Heart right ventricle (tissue), 16 donors: ENCODE measurements at regions not wholly inside any gene's neighbourhood (a gene's known extent, or its start where the extent isn't known, plus 50 kb on each side); places are given as distances from the start of the nearest gene placed in this dataset.
"Not testable (repeated sequence)": the region's sequence is repeated elsewhere in the genome, so short reads cannot be mapped to it uniquely, and the experiment has no call there.

Source experiments
- ATAC-seq, 8 donors: fragments of 200-7000 bp; cut with Tn5 transposase; one replicate each; pipeline ENCODE4 v1.9.1; 2020; ENCODE audit warnings: mild to moderate bottlenecking in 8 of 8, moderate library complexity in 8 of 8, moderate number of reproducible peaks in 1 of 8
- DNase-seq, 2 donors: peaks; one replicate each; pipeline ENCODE4 v3.0.0-alpha.2; 2020
- H3K27ac ChIP-seq, 10 donors: fragments of 200-600 bp; sonication (generic) in 2 of 10; one replicate each; pipeline versions ENCODE4 v1.5.0 to v1.8.0; 2020 to 2022; ENCODE audit warnings: mild to moderate bottlenecking in 3 of 10
- H3K27me3 ChIP-seq, 7 donors: fragments of 200-600 bp; one replicate each; pipeline ENCODE4 v1.8.0; 2021 to 2022; ENCODE audit warnings: mild to moderate bottlenecking in 2 of 7
- H3K36me3 ChIP-seq, 9 donors: fragments of 200-600 bp; sonication (generic) in 1 of 9; one replicate each; pipeline versions ENCODE4 v1.5.0 to v1.8.0; 2020 to 2022; ENCODE audit warnings: mild to moderate bottlenecking in 2 of 9
- H3K4me1 ChIP-seq, 9 donors: fragments of 200-600 bp; sonication (generic) in 1 of 9; one replicate each; pipeline versions ENCODE4 v1.5.0 to v1.8.0; 2020 to 2022; ENCODE audit warnings: mild to moderate bottlenecking in 4 of 9
- H3K4me3 ChIP-seq, 10 donors: fragments of 200-600 bp; sonication (generic) in 2 of 10; one replicate each; pipeline versions ENCODE4 v1.5.0 to v1.8.0; 2020 to 2022; ENCODE audit warnings: mild to moderate bottlenecking in 7 of 10, moderate library complexity in 2 of 10
- H3K9me3 ChIP-seq, 11 donors: fragments of 200-600 bp in 10 of 11; sonication (generic) in 2 of 11; one replicate each; pipeline versions ENCODE4 v1.5.0 to v1.8.0; 2013 to 2022; ENCODE audit warnings: mild to moderate bottlenecking in 2 of 11, control low read depth in 1 of 11, moderate library complexity in 1 of 11
- CTCF ChIP-seq, 9 donors: fragments of 200-600 bp; sonication (generic) in 2 of 9; IDR thresholded peaks; one replicate each; pipeline versions ENCODE4 v1.5.0 to v1.8.0; 2021 to 2022; ENCODE audit warnings: antibody characterized with exemption in 9 of 9, mild to moderate bottlenecking in 5 of 9, moderate library complexity in 1 of 9
- WGBS, 2 donors: extraction: QIAGEN DNeasy Blood & Tissue Kit; methylation state at CpG; one replicate each; pipeline ENCODE4 v1.1.7; 2013; ENCODE audit warnings: inconsistent platforms in 1 of 2; 5-methylcytosine and 5-hydroxymethylcytosine counted together
- intact Hi-C, 10 donors: fragments of 100-400 bp; cut with DNase I; formaldehyde crosslinking; loops; one replicate each; pipeline versions ENCODE4 v1.11.1 to v1.14.2; 2022
- donor health status: Arrhythmogenic right ventricular cardiomyopathy.
- donor health status: ischemic (EF 13 %, LVEDD 7.1; RV severe dilation, severe dysfunction).
- donor health status: healthy with polysubstance abuse.
- donor health status: DM: no; HTN: yes; CAD: no.
- donor health status: DM: no; HTN: no; CAD: no.
- donor health status: ischemic (EF 25% LVEDD 6.9; RV normal size, moderate dysfunction).
- donor health status: ischemic (EF 25% LVEDD 5.7; RV mildly dilated, moderate dysfunction).
- donor health status: healthy.
- donor health status: DM: yes; HTN: yes; CAD: no.
- donor health status: Ischemic cardiomyopathy.
- donor health status: ischemic (EF 35%, LVEDD 5.7; RV mildly dilated, moderate dysfunction).
- donor health status: nonischemic (EF 11% LVEDD 7.7; RV severe dilation, severe dysfunction).
- donor health status: DM: yes; HTN: yes; CAD: no.
- donor health status: PGD.
- donor health status: ischemic (EF 29% LVEDD 5.4; RV normal size, mild dysfunction).
- donor health status: nonischemic (EF 23%, LVEDD 6.1; RV moderate dilation, normal function).

GRCh38 chr6:85298553-85298952 is 151.3 kb upstream of the NT5E start:
- intact Hi-C loops, result no loop called here
- H3K9me3 ChIP-seq, result no peaks in the 10 kb centered on the region
- TF ChIP-seq CTCF (IDR thresholded peaks at IDR 0.05), result no peak
- no peak overlapping the region for H3K4me3 ChIP-seq
- H3K4me1 ChIP-seq, result no peaks in the 10 kb centered on the region
- DNase-seq (no peak), ATAC-seq (no peak)
- WGBS, 2 donors, result 50 to 84% methylated on average over 3 of the region's 3 CpGs
- H3K27ac ChIP-seq, result no peak overlapping the region
- H3K36me3 ChIP-seq, result no peaks in the 10 kb centered on the region
- H3K27me3 ChIP-seq, result no peaks in the 10 kb centered on the region

- H3K4me3 ChIP-seq, result no peak overlapping the region
- intact Hi-C loops, result no loop called here
- H3K27me3 ChIP-seq, result no peaks in the 10 kb centered on the region
- no peak for DNase-seq
- H3K9me3 ChIP-seq, result peaks cover 0 to 13% (median 0%) of the 10 kb centered on the region in 11 donors
- WGBS, 2 donors, result 85% methylated on average over 3 of the region's 3 CpGs
- no peaks in the 10 kb centered on the region for H3K4me1 ChIP-seq
- no peak for ATAC-seq
- H3K36me3 ChIP-seq, result no peaks in the 10 kb centered on the region
- no peak overlapping the region for H3K27ac ChIP-seq
- no peak for TF ChIP-seq CTCF (IDR thresholded peaks at IDR 0.05)
Observed at GRCh38 chr6:85291326-85291725, 158.6 kb upstream of the NT5E start.

- ATAC-seq (no peak), DNase-seq (no peak)
- intact Hi-C loops, result no loop called here
- no peaks in the 10 kb centered on the region for H3K4me1 ChIP-seq
- no peak overlapping the region for H3K27ac ChIP-seq
- TF ChIP-seq CTCF (IDR thresholded peaks at IDR 0.05), result no peak
- H3K9me3 ChIP-seq, result peaks cover 0 to 13% (median 0%) of the 10 kb centered on the region in 11 donors
- H3K27me3 ChIP-seq, result no peaks in the 10 kb centered on the region
- no peak overlapping the region for H3K4me3 ChIP-seq
- H3K36me3 ChIP-seq, result no peaks in the 10 kb centered on the region
- 86 to 89% methylated on average over 9 of the region's 9 CpGs for WGBS, 2 donors
Observed at GRCh38 chr6:85287654-85288053, 162.2 kb upstream of the NT5E start.

GRCh38 chr6:85287158-85287557 is 162.7 kb upstream of the NT5E start:
- no peaks in the 10 kb centered on the region for H3K4me1 ChIP-seq
- no peak overlapping the region for H3K27ac ChIP-seq
- H3K36me3 ChIP-seq, result no peaks in the 10 kb centered on the region
- intact Hi-C loops, result no loop called here
- no peak for DNase-seq
- no peak overlapping the region for H3K4me3 ChIP-seq
- 66 to 69% methylated on average over 3 of the region's 3 CpGs for WGBS, 2 donors
- no peaks in the 10 kb centered on the region for H3K27me3 ChIP-seq
- no peak for ATAC-seq
- TF ChIP-seq CTCF (IDR thresholded peaks at IDR 0.05), result no peak
- H3K9me3 ChIP-seq, result peaks cover 0 to 13% (median 0%) of the 10 kb centered on the region in 11 donors

GRCh38 chr6:85286507-85286906 is 163.4 kb upstream of the NT5E start:
- ATAC-seq, H3K36me3 ChIP-seq: not testable (repeated sequence)

More at GRCh38 chr6:85286507-85286906, 163.4 kb upstream of the NT5E start:
- H3K4me1 ChIP-seq, intact Hi-C loops, H3K27ac ChIP-seq, H3K4me3 ChIP-seq, DNase-seq, H3K27me3 ChIP-seq: not testable (repeated sequence)
- H3K9me3 ChIP-seq, result peaks cover 0 to 13% (median 0%) of the 10 kb centered on the region in 11 donors
